ENCODE measurements at regions not wholly inside any gene's neighbourhood (a gene's known extent, or its start where the extent isn't known, plus 50 kb on each side); places are given as distances from the start of the nearest gene placed in this dataset.
"Not testable (repeated sequence)": the region's sequence is repeated elsewhere in the genome, so short reads cannot be mapped to it uniquely, and the experiment has no call there.

DNA sequence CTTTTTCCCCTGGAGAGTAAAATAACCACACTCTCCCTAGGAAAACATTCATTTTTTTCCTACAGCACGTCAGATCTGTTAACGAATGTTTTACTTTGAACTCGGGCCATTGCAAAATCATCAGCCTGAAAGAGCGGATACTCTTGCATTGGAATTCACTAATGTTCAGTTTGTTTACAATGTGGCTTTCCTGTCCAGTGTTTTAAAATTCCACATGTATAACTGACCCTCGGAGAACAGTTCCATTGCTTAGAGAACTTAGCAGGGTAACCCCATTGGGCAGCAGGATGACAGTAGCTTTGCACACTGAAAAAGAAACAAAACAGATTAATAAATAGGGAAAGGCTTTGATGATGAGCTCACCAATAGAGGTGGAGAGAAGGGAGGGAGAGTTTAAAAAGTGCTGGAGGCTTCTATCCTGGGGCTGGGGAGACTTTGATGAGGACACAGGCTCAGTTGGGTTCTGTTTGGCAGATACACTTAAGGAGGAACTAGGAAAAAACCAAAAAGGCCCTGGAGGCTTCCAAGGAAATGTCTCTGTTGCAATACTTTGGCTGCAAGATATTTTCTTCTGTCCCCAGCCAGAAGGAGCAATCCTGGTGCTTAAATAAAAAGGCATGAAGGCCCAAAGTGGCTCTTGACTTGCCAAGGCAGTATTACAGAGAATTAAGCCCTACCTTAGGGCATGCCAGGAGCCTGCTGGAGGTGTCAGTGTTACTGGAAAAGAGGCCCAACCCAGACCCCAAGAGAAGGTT, 143.1 kb downstream of the ARSF start:
- DNase-seq (ENCODE audit: low read depth, low spot score) = peak; percentile 77

DNA sequence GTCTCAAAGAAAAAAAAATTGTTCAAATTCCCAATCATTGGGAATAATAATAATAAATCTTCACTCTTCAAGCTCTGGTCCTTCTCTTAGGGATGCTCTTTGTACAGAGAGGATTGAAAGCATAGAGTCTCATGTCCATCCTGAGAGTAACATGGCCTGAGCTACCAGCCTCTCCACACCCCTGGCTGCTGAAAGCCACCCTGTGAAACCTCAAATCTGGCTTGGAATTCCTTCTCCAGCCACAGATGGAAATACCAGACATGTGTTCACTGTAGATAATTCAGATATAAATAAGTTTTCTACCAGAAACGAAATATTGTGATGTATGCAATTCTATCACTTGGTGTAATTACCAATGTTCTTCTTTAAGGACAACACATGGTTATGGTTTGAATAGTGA, 140.6 kb downstream of the ARSF start:
- no peak for DNase-seq (ENCODE audit: low read depth, low spot score)

DNA sequence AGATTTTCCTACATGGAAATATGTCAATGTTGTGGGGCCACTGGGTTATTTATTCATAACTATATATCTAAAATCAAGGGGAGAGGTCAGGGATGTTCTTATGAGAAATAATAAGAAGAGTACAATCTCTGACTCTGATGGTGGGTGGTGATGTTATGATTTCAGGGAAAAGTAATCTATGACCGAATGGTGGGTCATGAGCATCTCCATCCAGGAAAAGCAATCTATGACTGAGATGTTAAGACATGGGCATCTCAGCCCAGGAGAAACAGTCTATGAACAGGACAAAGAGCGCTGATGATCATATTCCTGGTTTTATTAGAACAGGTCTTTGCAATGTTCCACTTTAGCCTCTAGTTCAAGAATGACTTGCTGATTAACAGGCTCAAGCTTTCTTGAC, 137.1 kb downstream of the ARSF start:
- no peak for DNase-seq (ENCODE audit: low read depth, low spot score)

DNA sequence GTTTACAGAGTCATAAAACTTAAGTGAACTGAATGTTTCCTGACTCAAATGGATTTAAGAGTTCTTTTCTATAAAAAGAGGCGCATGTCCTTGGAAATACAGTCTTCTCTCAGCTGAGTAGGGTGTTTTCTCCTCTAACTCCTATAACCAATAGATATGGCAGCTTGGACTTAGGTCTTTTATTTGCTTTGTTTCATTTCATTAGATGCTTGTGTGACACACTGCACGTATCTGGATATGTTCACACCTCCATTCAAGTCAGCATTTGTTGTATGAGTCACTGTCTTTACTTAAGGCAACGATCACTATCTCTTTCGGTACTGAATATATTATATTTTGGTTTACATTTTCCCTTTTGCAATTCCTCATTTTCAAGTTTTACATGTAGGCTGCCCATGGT, 136.6 kb downstream of the ARSF start:
- no peak for DNase-seq (ENCODE audit: low read depth, low spot score)

DNA sequence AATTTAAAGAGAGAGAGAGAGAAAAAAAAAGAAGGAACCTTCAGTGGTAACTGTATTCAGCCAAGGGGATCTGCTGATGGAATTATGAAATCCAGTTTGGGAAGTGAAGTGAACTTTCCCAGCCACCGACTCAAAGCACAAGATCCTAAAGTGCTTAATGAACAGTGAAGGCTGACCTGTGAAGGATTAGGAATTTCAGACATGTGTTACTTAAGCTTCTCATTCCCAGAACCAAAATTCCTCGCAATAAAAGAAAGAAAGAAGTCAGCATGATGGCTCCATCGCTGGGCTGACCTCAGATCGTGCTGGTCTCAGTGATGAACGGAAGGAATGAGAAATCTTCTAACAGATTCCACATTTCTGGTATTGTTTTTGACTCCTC, 135.2 kb downstream of the ARSF start:
- DNase-seq (ENCODE audit: low read depth, low spot score) = no peak

DNA sequence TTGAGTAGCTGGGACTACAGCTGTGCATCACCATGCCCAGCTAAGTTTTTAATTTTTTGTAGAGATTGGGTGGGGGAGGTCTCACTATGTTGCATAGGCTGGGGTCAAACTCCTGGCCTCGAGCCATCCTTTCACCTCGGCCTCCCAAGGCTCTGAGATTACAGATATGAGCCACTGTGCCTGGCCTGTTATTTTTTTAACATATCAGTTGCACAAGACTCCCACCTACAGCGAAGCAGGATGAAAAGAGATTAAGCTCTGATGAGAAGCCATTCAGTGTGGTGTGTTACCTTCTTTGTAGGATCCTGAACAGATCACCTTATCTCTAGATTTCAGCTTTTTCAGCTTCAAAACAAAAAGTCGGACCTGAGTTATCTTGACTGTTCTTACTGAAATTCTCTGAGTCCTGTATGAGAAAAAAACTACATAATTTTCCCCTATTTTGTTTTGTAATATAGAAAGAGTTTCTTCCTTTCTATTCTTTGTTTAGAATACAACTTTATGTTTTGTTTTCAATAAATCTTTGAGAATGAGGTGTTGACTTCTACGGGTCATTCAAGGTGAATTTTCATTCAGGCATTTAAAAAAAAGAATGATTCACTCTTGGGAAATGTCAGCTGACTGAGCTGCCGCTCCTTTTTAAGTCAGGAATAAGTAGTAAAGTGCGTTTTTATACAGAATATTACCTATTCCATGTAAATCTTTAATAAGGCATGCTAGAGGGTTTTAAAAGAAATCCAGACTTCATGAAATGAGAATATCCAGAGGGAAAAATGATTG, 134.6 kb downstream of the ARSF start:
- no peak for DNase-seq (ENCODE audit: low read depth, low spot score)

DNA sequence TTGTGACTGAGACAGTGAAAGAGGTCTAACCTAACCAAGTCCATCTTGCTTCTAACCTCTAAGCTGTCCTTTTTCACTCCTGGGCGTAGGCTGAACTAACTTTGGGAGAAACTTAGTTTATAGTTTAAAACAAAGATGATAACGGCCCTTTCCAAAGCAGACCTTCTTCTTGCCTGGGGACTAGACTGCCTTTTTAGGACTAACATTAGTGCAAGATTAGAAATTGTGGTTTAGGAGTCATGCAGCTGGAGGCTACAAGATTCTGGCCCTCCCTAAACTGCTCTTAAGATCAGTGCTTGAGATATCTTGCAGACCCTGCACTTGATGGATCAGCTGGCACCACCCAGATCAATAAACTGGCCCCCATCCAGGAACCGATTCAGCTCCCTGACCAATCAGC, 130.9 kb downstream of the ARSF start:
- not testable (repeated sequence) for DNase-seq (ENCODE audit: low read depth, low spot score)

DNA sequence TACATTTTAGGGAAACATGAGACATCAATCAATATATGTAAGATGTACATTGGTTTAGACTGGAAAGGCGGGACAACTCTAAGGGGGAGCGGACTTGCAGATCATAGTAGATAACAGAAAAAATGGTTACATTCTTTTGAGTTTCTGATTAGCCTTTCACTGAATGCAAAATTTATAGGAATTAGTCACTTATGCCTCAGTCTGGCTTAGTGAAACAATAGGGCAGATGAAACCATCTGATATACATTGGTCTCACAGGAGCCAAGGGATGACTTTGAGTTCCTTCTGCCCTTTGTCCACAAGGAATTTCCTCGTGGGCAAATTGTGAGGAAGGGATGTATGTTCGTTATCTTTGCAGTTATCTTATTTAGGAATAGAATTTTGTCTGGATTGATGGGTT, 128.2 kb downstream of the ARSF start:
- DNase-seq (ENCODE audit: low read depth, low spot score) = no peak

DNA sequence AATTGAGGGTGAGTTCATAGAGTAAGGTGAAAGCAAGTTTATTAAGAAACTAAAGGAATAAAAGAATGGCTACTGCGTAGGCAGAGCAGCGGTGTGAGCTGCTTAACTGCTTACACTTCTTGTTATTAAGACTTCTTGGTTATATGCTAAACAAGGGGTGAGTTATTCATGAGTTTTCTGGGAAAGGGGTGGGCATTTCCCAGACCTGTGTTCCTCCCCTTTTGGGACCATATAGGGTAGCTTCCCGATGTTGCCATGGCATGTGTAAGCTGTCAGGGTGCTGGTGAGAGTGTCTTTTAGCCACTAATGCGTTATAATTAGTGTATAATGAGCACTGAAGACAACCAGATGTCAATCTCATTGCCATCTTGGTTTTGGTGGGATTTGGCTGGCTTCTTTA, 126.5 kb downstream of the ARSF start:
- no peak for DNase-seq (ENCODE audit: low read depth, low spot score)

DNA sequence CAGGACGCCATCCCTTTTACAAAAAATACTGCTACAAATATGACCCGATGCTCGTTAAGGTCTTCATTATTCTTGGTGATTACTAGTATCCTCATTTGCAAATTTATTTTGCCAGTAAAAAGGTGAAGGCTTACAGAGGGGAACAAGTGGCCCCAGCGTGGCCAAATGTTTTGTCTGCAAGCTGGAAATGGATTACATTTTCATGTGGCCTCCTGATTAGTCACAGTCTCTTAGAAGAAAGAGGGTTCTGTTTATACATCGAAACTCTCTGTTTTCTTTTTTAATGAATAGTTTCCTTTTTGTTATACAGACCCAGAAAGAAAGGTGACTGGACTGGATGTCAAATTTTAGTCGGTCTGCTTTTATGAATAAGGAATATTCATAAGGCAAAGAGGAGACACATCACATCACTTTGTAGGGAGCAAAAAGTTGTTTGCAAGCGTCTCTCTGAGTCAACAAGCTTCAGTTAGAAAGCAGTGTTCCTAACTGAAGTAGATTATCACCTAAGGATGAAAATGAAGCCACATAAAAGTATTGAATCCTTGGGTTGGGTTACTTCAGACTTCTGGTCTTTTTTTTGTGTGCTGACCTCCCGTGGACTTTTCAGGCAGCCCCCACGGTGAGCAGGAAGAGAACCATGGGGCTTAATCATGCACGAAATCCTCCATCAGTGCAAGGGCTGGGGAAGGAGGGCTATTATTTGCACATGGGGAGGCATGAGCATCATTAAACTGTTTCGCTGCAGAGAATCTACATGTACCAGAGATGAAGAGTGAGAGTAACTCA, 125.6 kb downstream of the ARSF start:
- DNase-seq (ENCODE audit: low read depth, low spot score) = no peak

DNA sequence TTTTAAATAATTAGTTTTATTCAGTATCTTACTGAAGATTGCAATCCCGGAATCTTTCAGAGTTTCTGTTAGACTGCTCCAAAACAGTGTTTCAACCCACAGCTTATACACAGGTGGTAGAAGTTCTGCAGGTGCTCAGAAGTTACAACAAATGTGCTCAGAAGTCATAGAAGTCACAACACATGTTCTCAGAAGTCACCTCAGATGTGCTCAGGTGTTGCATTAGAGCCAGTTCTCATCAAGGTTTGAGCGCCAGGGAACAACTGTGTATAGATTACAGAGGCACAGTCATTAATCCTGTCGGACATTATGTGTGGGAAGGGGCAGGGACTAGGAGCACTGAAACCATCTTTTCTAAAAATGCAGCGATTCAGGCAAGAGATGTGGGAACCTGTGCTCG, 124.5 kb downstream of the ARSF start:
- DNase-seq (ENCODE audit: low read depth, low spot score) = no peak

Data from smooth muscle cell of the brain vasculature (primary cell).